Vagina (tissue), 2 donors: ENCODE measurements at regions not wholly inside any gene's neighbourhood (a gene's known extent, or its start where the extent isn't known, plus 50 kb on each side); places are given as distances from the start of the nearest gene placed in this dataset.

Experiments used
- CTCF ChIP-seq, 3 experiments: fragments of 450-650 bp in 2 of 3; fragments of 200-600 bp in 1 of 3; sonication (generic) in 1 of 3; IDR thresholded peaks; one replicate each; pipeline ENCODE4 v1.5.1; 2017 to 2019; ENCODE audit warnings: antibody characterized with exemption in 3 of 3, mild to moderate bottlenecking in 2 of 3, moderate library complexity in 2 of 3
- POLR2A ChIP-seq, 2 donors: fragments of 450-650 bp; IDR thresholded peaks; one replicate each; pipeline ENCODE4 v1.6.1; 2017; ENCODE audit warnings: antibody characterized with exemption in 2 of 2, mild to moderate bottlenecking in 2 of 2, moderate library complexity in 2 of 2
- POLR2AphosphoS5 ChIP-seq, 2 donors: sonication (generic); formaldehyde crosslinking; IDR thresholded peaks; one replicate each; pipeline ENCODE4 v1.9.0; 2017; ENCODE audit warnings: antibody characterized with exemption in 2 of 2, mild to moderate bottlenecking in 2 of 2, low read depth in 1 of 2; ENCODE audit not compliant: insufficient read depth in 1 of 2

DNA sequence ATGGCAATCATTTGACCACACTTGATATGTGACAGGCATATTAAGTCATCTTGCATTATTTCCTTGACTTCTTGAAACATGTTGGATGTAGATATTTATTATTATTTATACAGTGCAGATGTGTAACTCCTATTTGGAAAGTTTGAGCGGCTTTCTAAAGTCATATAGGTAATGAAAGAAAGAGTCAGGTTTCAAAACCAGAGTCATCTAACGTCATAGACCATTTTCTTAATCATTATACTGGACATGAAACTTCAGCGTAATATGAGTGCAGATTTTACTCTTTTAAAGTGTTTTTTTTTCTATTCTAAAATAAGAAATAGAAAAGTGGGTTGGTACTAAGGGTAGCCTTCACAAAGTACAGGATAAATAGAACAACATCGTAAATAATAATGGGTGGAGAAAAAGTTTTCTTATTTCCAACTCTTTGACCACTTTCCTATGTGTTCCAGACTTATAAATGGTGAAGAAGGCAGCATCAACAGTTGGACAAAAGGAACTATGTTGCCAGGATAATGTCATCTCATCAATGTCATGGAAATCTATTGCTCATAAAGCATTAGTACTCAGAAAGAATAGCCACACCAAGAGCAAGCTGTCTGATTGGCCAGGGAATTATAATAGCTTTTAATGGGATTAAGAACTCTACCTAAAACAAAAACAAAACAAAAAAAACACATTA lies 108.0 kb upstream of the PCDH18 start:
- TF ChIP-seq POLR2AphosphoS5 (IDR thresholded peaks at IDR 0.05; ENCODE audit: insufficient read depth in 1 of 2, low read depth in 1 of 2): no peak
- TF ChIP-seq CTCF (IDR thresholded peaks at IDR 0.05): no peak
- no peak for TF ChIP-seq POLR2A (IDR thresholded peaks at IDR 0.05)
